ENCODE measurements at regions not wholly inside any gene's neighbourhood (a gene's known extent, or its start where the extent isn't known, plus 50 kb on each side); places are given as distances from the start of the nearest gene placed in this dataset.

- Histone ChIP-seq H3K9ac (ENCODE audit: low read length in 2 of 2) (no peak overlapping the region), H3K27me3 (ENCODE audit: control insufficient read depth in 1 of 2, insufficient read depth in 2 of 2, low read length in 2 of 2) (no peaks in the 10 kb centered on the region), H3K4me1 (ENCODE audit: control insufficient read depth, insufficient read depth, low read length) (no peaks in the 10 kb centered on the region), H3K9me3 (ENCODE audit: control insufficient read depth in 2 of 2, low read length in 2 of 2) (peaks cover 0 to 2% of the 10 kb centered on the region in 2 donors), H3K27ac (ENCODE audit: low read length) (no peak overlapping the region), H3K4me3 (ENCODE audit: low read length in 2 of 2) (no peak overlapping the region), H3K36me3 (ENCODE audit: control insufficient read depth in 2 of 2, insufficient read depth in 2 of 2, low read length in 2 of 2) (no peaks in the 10 kb centered on the region)
Observed at GRCh38 chr17:65431116-65431515, 130.3 kb downstream of the AXIN2 start.

- no peak overlapping the region for H3K27ac ChIP-seq (ENCODE audit: low read length)
- peaks cover 0 to 2% of the 10 kb centered on the region in 2 donors for H3K9me3 ChIP-seq (ENCODE audit: control insufficient read depth in 2 of 2, low read length in 2 of 2)
- H3K4me3 ChIP-seq (ENCODE audit: low read length in 2 of 2), result no peak overlapping the region
- no peaks in the 10 kb centered on the region for H3K4me1 ChIP-seq (ENCODE audit: control insufficient read depth, insufficient read depth, low read length)
- H3K36me3 ChIP-seq (ENCODE audit: control insufficient read depth in 2 of 2, insufficient read depth in 2 of 2, low read length in 2 of 2), result no peaks in the 10 kb centered on the region
- no peak overlapping the region for H3K9ac ChIP-seq (ENCODE audit: low read length in 2 of 2)
- H3K27me3 ChIP-seq (ENCODE audit: control insufficient read depth in 1 of 2, insufficient read depth in 2 of 2, low read length in 2 of 2), result no peaks in the 10 kb centered on the region
Observed at GRCh38 chr17:65430209-65430833, 131.1 kb downstream of the AXIN2 start.

GRCh38 chr17:65423346-65424140, 137.9 kb downstream of the AXIN2 start:
- no peak overlapping the region for H3K9ac ChIP-seq (ENCODE audit: low read length in 2 of 2)
- no peaks in the 10 kb centered on the region for H3K4me1 ChIP-seq (ENCODE audit: control insufficient read depth, insufficient read depth, low read length)
- no peak overlapping the region for H3K27ac ChIP-seq (ENCODE audit: low read length)
- no peaks in the 10 kb centered on the region for H3K27me3 ChIP-seq (ENCODE audit: control insufficient read depth in 1 of 2, insufficient read depth in 2 of 2, low read length in 2 of 2)
- no peak overlapping the region for H3K4me3 ChIP-seq (ENCODE audit: low read length in 2 of 2)
- H3K9me3 ChIP-seq (ENCODE audit: control insufficient read depth in 2 of 2, low read length in 2 of 2), result no peaks in the 10 kb centered on the region
- H3K36me3 ChIP-seq (ENCODE audit: control insufficient read depth in 2 of 2, insufficient read depth in 2 of 2, low read length in 2 of 2), result no peaks in the 10 kb centered on the region

- H3K4me1 ChIP-seq (ENCODE audit: control insufficient read depth, insufficient read depth, low read length), result peaks cover 2% of the 10 kb centered on the region
- H3K27me3 ChIP-seq (ENCODE audit: control insufficient read depth in 1 of 2, insufficient read depth in 2 of 2, low read length in 2 of 2), result no peaks in the 10 kb centered on the region
- H3K36me3 ChIP-seq (ENCODE audit: control insufficient read depth in 2 of 2, insufficient read depth in 2 of 2, low read length in 2 of 2), result no peaks in the 10 kb centered on the region
- H3K9ac ChIP-seq (ENCODE audit: low read length in 2 of 2), result no peak overlapping the region
- no peak overlapping the region for H3K4me3 ChIP-seq (ENCODE audit: low read length in 2 of 2)
- H3K9me3 ChIP-seq (ENCODE audit: control insufficient read depth in 2 of 2, low read length in 2 of 2), result no peaks in the 10 kb centered on the region
- no peak overlapping the region for H3K27ac ChIP-seq (ENCODE audit: low read length)
Observed at GRCh38 chr17:65418622-65419021, 142.8 kb downstream of the AXIN2 start.

- Histone ChIP-seq H3K9ac (ENCODE audit: low read length in 2 of 2) (no peak overlapping the region), H3K4me3 (ENCODE audit: low read length in 2 of 2) (no peak overlapping the region), H3K27me3 (ENCODE audit: control insufficient read depth in 1 of 2, insufficient read depth in 2 of 2, low read length in 2 of 2) (no peaks in the 10 kb centered on the region), H3K36me3 (ENCODE audit: control insufficient read depth in 2 of 2, insufficient read depth in 2 of 2, low read length in 2 of 2) (no peaks in the 10 kb centered on the region), H3K4me1 (ENCODE audit: control insufficient read depth, insufficient read depth, low read length) (peaks cover 2% of the 10 kb centered on the region), H3K27ac (ENCODE audit: low read length) (no peak overlapping the region), H3K9me3 (ENCODE audit: control insufficient read depth in 2 of 2, low read length in 2 of 2) (no peaks in the 10 kb centered on the region)
Observed at GRCh38 chr17:65417406-65418221, 143.8 kb downstream of the AXIN2 start.

GRCh38 chr17:65415991-65416390, 145.5 kb downstream of the AXIN2 start:
- Histone ChIP-seq H3K9ac (ENCODE audit: low read length in 2 of 2) (no peak overlapping the region), H3K27me3 (ENCODE audit: control insufficient read depth in 1 of 2, insufficient read depth in 2 of 2, low read length in 2 of 2) (no peaks in the 10 kb centered on the region), H3K36me3 (ENCODE audit: control insufficient read depth in 2 of 2, insufficient read depth in 2 of 2, low read length in 2 of 2) (no peaks in the 10 kb centered on the region), H3K27ac (ENCODE audit: low read length) (no peak overlapping the region), H3K4me3 (ENCODE audit: low read length in 2 of 2) (no peak overlapping the region), H3K4me1 (ENCODE audit: control insufficient read depth, insufficient read depth, low read length) (peaks cover 2% of the 10 kb centered on the region), H3K9me3 (ENCODE audit: control insufficient read depth in 2 of 2, low read length in 2 of 2) (no peaks in the 10 kb centered on the region)

- H3K4me3 ChIP-seq (ENCODE audit: low read length in 2 of 2), result no peak overlapping the region
- no peaks in the 10 kb centered on the region for H3K27me3 ChIP-seq (ENCODE audit: control insufficient read depth in 1 of 2, insufficient read depth in 2 of 2, low read length in 2 of 2)
- peaks cover 2% of the 10 kb centered on the region for H3K4me1 ChIP-seq (ENCODE audit: control insufficient read depth, insufficient read depth, low read length)
- no peaks in the 10 kb centered on the region for H3K36me3 ChIP-seq (ENCODE audit: control insufficient read depth in 2 of 2, insufficient read depth in 2 of 2, low read length in 2 of 2)
- no peak overlapping the region for H3K9ac ChIP-seq (ENCODE audit: low read length in 2 of 2)
- H3K27ac ChIP-seq (ENCODE audit: low read length), result no peak overlapping the region
- no peaks in the 10 kb centered on the region for H3K9me3 ChIP-seq (ENCODE audit: control insufficient read depth in 2 of 2, low read length in 2 of 2)
Observed at GRCh38 chr17:65413390-65413789, 148.1 kb downstream of the AXIN2 start.

- Histone ChIP-seq H3K9ac (ENCODE audit: low read length in 2 of 2) (no peak overlapping the region), H3K4me3 (ENCODE audit: low read length in 2 of 2) (no peak overlapping the region), H3K27me3 (ENCODE audit: control insufficient read depth in 1 of 2, insufficient read depth in 2 of 2, low read length in 2 of 2) (no peaks in the 10 kb centered on the region), H3K36me3 (ENCODE audit: control insufficient read depth in 2 of 2, insufficient read depth in 2 of 2, low read length in 2 of 2) (no peaks in the 10 kb centered on the region), H3K4me1 (ENCODE audit: control insufficient read depth, insufficient read depth, low read length) (no peaks in the 10 kb centered on the region), H3K9me3 (ENCODE audit: control insufficient read depth in 2 of 2, low read length in 2 of 2) (no peaks in the 10 kb centered on the region), H3K27ac (ENCODE audit: low read length) (no peak overlapping the region)
Observed at GRCh38 chr17:65409381-65409780, 152.1 kb downstream of the AXIN2 start.

- H3K36me3 ChIP-seq (ENCODE audit: control insufficient read depth in 2 of 2, insufficient read depth in 2 of 2, low read length in 2 of 2), result no peaks in the 10 kb centered on the region
- H3K9ac ChIP-seq (ENCODE audit: low read length in 2 of 2), result no peak overlapping the region
- no peaks in the 10 kb centered on the region for H3K4me1 ChIP-seq (ENCODE audit: control insufficient read depth, insufficient read depth, low read length)
- no peak overlapping the region for H3K27ac ChIP-seq (ENCODE audit: low read length)
- H3K27me3 ChIP-seq (ENCODE audit: control insufficient read depth in 1 of 2, insufficient read depth in 2 of 2, low read length in 2 of 2), result no peaks in the 10 kb centered on the region
- H3K4me3 ChIP-seq (ENCODE audit: low read length in 2 of 2), result no peak overlapping the region
- H3K9me3 ChIP-seq (ENCODE audit: control insufficient read depth in 2 of 2, low read length in 2 of 2), result no peaks in the 10 kb centered on the region
Observed at GRCh38 chr17:65408050-65408449, 153.4 kb downstream of the AXIN2 start.

GRCh38 chr17:65407017-65407416, 154.4 kb downstream of the AXIN2 start:
- Histone ChIP-seq H3K27ac (ENCODE audit: low read length) (no peak overlapping the region), H3K9ac (ENCODE audit: low read length in 2 of 2) (no peak overlapping the region), H3K36me3 (ENCODE audit: control insufficient read depth in 2 of 2, insufficient read depth in 2 of 2, low read length in 2 of 2) (no peaks in the 10 kb centered on the region), H3K4me1 (ENCODE audit: control insufficient read depth, insufficient read depth, low read length) (no peaks in the 10 kb centered on the region), H3K9me3 (ENCODE audit: control insufficient read depth in 2 of 2, low read length in 2 of 2) (no peaks in the 10 kb centered on the region), H3K4me3 (ENCODE audit: low read length in 2 of 2) (no peak overlapping the region), H3K27me3 (ENCODE audit: control insufficient read depth in 1 of 2, insufficient read depth in 2 of 2, low read length in 2 of 2) (peaks cover 0 to 2% of the 10 kb centered on the region in 2 donors)
